ENCODE measurements at regions not wholly inside any gene's neighbourhood (a gene's known extent, or its start where the extent isn't known, plus 50 kb on each side); places are given as distances from the start of the nearest gene placed in this dataset.

GRCh38 chr11:70952191-70952590 lies 300.2 kb downstream of the SHANK2 start (continued):
- TF ChIP-seq, protein P1, sequence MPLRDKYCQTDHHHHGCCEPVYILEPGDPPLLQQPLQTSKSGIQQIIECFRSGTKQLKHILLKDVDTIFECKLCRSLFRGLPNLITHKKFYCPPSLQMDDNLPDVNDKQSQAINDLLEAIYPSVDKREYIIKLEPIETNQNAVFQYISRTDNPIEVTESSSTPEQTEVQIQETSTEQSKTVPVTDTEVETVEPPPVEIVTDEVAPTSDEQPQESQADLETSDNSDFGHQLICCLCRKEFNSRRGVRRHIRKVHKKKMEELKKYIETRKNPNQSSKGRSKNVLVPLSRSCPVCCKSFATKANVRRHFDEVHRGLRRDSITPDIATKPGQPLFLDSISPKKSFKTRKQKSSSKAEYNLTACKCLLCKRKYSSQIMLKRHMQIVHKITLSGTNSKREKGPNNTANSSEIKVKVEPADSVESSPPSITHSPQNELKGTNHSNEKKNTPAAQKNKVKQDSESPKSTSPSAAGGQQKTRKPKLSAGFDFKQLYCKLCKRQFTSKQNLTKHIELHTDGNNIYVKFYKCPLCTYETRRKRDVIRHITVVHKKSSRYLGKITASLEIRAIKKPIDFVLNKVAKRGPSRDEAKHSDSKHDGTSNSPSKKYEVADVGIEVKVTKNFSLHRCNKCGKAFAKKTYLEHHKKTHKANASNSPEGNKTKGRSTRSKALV (CRISPR knock-in tag; IDR thresholded peaks at IDR 0.05), result no peak
- TF ChIP-seq, protein P2, sequence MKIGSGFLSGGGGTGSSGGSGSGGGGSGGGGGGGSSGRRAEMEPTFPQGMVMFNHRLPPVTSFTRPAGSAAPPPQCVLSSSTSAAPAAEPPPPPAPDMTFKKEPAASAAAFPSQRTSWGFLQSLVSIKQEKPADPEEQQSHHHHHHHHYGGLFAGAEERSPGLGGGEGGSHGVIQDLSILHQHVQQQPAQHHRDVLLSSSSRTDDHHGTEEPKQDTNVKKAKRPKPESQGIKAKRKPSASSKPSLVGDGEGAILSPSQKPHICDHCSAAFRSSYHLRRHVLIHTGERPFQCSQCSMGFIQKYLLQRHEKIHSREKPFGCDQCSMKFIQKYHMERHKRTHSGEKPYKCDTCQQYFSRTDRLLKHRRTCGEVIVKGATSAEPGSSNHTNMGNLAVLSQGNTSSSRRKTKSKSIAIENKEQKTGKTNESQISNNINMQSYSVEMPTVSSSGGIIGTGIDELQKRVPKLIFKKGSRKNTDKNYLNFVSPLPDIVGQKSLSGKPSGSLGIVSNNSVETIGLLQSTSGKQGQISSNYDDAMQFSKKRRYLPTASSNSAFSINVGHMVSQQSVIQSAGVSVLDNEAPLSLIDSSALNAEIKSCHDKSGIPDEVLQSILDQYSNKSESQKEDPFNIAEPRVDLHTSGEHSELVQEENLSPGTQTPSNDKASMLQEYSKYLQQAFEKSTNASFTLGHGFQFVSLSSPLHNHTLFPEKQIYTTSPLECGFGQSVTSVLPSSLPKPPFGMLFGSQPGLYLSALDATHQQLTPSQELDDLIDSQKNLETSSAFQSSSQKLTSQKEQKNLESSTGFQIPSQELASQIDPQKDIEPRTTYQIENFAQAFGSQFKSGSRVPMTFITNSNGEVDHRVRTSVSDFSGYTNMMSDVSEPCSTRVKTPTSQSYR (CRISPR knock-in tag; IDR thresholded peaks at IDR 0.05; ENCODE audit: borderline replicate concordance), result no peak

DNA sequence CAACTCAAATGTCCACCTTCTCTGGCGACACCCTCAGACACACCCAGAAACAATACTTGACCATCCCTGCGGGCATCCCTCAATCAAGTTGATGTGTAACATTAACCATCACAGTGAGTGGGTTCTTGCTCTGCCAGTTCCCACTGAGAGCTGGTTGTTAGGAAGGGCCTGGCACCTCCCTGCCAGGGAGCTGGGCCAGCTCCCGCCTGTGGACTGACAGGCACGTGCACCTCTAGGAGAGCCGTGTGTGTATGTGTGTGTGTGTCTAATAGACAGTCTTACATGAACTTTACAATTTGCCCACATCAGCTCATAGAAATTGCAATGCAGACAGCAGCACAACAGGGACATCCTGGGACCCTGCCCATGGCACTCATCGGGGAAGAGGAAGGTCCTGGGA lies 298.7 kb downstream of the SHANK2 start:
- CTCF ChIA-PET (ENCODE audit: low intra/inter-chr PET ratio, low total read pairs), result no interaction called here
- no TSS peak for BruUV-seq (replicated peaks)
- in situ Hi-C loops (cut with HindIII; ENCODE audit: extremely low pct_ligation_motif_present, low pct_unique_long_range_greater_than_20kb), result no loop called here
- Histone ChIP-seq H3K36me3 (replicated peaks in 1 of 2; ENCODE audit: control insufficient read depth in 1 of 2, insufficient read depth in 2 of 2, low read length in 2 of 2) (peaks cover 8 to 30% of the 10 kb centered on the region in 2 experiments; a peak in 3 of 5 replicates), H3K79me2 (ENCODE audit: insufficient read depth, low read length) (no peaks in the 10 kb centered on the region), H3K9ac (ENCODE audit: insufficient read depth, low read depth, low read length) (no peak overlapping the region), H3K27me3 (ENCODE audit: control insufficient read depth in 1 of 2, insufficient read depth in 2 of 2, low read length in 2 of 2) (no peaks in the 10 kb centered on the region), H2AFZ (ENCODE audit: low read length) (no peak overlapping the region), H3K4me3 (replicated peaks in 1 of 3; ENCODE audit: insufficient read depth in 1 of 3, low read depth in 2 of 3, low read length in 3 of 3) (no peak overlapping the region), H4K20me1 (ENCODE audit: insufficient read depth, low read length) (peaks cover 20% of the 10 kb centered on the region; the same call in 1 of the 2 replicates), H3K4me2 (ENCODE audit: low read depth, low read length) (no peak overlapping the region), H3K9me3 (ENCODE audit: low read length) (no peaks in the 10 kb centered on the region), H3K27ac (ENCODE audit: extremely low read length, insufficient read depth, low read length) (no peak overlapping the region), H3K4me1 (ENCODE audit: insufficient read depth, low read length) (no peaks in the 10 kb centered on the region)
- intact Hi-C loops (cut with micrococcal nuclease; ENCODE audit: unreplicated experiment), result no loop called here
- ATAC-seq, result no peak
- TF ChIP-seq ZMAT5 (CRISPR knock-in tag; IDR thresholded peaks at IDR 0.05; ENCODE audit: borderline replicate concordance, low read depth) (no peak), HNF1B (CRISPR knock-in tag; IDR thresholded peaks at IDR 0.05) (no peak)
- WGBS (ENCODE audit: low lambda C conversion rate), result 100% methylated on average over 4 of the region's 6 CpGs
- no peak for FAIRE-seq
- no peak for DNase-seq (ENCODE audit: low spot score)
- POLR2A ChIA-PET, result no interaction called here
